HG03521 (cell line): ENCODE measurements at regions not wholly inside any gene's neighbourhood (a gene's known extent, or its start where the extent isn't known, plus 50 kb on each side); places are given as distances from the start of the nearest gene placed in this dataset.

ENCODE experiments used
- ATAC-seq: cut with Tn5 transposase; IDR thresholded peaks from one replicate; pipeline ENCODE4 v1.9.1; 2021; ENCODE audit warnings: mild to moderate bottlenecking, moderate library complexity; ENCODE audit not compliant: unreplicated experiment

DNA sequence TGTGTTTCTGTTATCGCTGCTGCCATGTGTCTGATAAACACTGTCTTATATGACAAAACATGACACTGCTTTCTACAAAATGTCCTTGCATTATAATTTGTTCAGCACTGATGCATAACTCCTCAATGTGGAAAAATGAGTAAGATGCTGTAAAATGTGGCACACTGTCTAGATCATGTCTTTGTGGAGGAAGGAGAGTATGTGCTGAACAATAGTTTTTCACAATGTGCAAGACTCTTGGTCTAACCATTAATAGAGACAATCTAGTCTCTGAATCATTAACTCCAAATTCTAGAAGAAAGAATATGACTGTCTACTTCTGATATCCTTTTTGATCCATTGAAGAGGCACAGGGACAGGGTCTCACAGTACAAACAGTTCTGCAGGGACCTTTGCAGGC is 127.9 kb upstream of the RARB start:
- no peak for ATAC-seq

DNA sequence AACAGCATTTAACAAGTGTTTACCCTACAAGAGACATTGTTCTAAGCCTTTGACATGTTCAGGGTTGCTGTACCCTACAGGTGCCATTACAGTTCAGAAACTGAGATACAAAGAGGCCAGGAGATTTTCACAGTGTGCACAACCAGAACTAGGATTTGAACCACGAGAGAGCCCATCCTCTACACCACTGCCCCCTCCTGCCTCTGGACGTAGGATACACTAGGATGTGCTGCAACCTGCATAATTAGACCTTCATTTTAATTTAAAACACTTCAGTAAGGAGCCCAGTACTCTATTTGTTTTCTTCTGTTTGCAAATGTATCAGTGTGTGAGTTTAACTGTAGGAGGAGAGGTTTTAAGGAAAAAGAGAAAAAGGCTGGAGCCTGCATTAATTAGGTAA is 123.1 kb upstream of the RARB start:
- no peak for ATAC-seq

DNA sequence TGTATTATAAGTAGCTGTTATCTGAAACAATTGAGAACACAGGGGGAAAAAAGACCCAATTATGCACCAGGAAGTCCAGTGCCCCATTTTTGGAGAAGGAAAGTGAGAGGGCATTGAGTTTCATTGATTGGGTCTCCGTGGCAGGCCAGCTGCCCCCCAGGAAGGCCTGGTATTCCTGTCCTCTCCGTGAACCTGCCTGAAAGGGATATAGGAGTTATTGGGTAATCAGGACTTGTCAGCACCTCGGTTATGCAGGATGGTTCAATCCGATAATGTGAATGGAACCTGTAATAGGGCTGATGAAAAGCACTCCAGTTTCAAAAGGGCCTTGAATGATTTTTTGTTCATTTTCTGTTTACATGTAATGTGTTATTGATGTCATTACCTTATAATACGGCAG is 122.0 kb upstream of the RARB start:
- ATAC-seq = no peak

DNA sequence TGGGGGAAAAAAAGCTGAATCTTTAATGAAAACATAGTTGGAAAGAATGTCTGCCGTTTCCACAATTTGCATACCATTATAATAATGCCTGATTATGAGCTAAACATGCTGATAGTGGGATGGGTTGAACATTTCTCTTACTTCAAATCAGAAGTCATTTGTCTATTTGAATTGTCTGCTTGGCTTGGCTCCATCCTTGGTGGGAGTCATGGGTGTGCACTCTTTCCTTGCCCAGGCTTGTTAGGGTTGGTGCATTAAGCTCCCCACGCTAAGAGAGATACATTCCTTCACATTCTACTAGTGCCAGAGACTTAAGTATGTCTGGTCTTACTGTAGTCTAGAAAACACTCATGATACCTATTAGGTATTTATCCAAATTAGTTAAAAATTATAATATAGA is 121.4 kb upstream of the RARB start:
- ATAC-seq = no peak

DNA sequence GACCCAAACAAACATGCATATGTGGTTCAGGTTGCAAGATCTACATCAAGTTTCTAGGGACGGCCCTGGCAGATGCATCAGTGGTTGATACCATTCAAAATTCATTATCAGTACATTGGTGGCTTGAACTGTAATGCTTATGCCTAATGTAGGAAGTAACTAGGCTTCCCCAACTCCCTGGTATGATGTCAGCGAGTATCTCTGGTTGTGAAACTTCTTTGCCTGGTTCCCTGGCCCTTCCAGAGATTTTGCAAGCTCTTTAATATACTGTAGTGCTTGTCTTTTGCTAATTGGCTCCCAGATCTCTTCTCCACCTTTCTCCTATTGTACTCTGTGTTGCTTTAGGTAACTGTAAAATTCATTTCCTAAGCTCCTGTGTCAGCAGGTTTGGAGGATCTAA is 114.8 kb upstream of the RARB start:
- ATAC-seq = no peak

DNA sequence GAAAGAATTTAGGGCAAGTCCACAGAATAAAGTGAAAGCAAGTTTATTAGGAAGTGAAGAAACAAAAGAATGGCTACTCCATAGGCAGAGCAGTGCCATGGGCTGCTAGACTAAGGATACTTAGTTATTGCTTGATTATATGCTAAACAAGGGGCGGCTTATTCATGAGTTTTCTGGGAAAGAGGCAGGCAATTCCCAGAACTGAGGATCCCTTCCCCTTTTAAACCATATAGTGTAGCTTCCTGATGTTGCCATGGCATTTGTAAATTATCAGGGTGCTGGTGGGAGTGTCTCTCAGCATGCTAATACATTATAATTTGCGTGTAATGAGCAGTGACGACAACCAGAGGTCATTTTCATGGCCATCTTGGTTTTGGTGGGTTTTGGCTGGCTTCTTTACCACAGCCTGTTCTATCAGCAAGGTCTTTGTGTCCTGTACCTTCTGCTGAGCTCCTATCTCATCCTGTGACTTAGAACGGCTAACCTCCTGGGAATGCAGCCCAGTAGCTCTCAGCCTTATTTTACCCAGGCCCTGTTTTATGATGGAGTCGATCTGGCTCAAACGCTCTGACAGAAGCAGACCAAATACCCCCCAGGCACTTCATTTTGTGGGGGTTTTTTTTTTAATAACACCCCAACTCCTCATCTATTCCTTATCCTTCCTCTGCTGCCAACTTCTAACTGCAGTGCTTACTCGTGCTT is 103.0 kb upstream of the RARB start:
- no peak for ATAC-seq

DNA sequence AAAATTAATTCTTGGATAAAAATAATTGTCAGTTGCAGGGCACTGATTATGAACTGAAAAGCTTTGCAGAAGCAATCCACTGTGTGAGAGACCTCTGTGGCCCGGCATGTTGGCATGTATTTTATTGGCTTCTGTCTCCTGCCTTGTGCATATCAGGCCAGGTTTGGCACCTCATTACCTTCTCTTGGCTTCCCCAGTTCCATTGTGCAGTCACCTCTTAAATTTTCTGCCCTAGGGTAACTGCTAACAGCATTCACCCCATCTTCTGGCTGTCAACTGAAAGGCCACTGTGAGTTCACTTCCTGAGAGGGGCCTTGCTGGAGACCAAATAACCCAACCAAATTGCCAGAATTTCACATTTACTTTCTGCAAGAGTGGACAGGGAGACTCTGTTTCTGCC is 92.7 kb upstream of the RARB start:
- no peak for ATAC-seq

DNA sequence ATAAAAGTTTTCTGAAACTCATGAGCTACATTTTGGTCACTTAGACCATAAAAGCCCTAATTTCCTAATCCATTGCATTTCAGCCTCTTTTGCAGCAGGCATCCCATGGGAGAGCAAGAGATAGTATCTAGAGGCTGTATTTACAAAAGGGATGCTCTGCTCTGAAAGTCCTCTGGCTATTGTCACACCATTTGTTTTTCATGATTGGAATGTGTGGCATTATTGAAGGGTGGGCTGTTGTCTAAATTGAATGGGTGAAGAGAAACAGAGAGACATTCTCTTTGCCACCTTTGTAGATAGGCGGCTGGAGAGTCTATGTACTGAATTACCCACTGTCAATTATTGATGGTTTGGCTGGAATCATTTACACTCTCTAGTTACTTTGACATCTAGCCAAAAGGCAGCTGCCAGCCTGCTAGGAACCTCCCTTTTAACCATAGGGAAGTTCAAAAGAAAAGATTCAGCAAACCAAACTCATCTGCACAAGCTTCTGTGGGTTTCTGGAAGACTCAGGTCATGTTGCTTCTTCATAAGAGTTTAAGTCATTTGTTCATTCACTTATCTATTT is 89.8 kb upstream of the RARB start:
- ATAC-seq = no peak

DNA sequence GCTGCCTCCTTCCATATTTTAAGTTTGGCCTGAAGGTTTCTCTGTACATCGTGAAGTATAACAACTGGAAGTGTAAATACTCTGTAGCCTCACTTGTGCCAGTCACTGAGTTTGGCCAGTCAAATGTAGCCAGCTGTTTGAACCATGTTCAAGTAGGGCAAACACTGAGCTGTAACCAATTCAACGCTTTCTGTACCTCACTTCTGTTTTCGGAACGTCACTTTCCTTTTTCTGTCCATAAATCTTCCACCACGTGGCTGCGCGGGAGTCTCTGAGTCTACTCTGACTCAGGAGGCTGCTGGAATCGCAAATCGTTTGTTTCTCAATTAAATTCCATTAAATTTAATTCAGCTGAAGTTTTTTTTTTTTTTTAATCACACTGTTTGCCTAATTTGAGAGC is 88.8 kb upstream of the RARB start:
- no peak for ATAC-seq

DNA sequence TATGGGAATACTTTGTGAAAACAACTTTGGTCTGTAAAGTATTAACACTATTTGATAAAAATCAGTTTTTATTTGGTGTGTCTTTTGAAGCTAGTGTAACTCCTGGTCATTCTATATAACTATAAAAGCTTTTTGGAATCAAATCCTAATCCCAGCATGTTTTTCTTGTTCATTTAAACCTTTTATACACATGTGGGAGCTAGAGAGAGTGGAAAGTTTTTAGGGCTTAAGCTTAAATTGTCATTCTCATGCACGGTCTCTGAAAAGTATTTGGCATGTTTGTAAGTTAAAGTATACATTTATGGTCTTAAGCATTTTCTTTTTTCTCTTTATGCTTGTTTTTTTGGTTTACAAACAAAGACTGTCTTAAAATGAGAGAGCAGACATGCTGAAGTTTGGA is 83.4 kb upstream of the RARB start:
- ATAC-seq = no peak

DNA sequence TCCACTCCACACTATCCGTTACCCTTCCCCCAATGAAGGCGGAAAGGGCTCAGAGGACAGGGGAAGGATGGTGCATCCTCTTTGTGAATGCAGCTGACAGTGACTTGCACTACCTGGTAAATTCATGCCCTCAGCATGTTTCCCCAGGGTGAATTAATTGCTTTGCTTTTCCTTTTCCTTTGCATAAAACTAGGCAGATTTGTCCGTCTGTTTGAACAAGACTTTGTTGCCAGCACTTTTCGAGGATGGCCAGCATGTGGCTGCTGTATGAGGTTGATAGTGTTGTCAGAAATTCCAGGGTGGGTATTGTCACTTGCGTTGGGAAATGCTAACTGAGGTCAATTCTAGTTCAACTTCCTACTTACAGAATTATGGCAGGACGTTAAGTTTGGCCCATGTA is 79.0 kb upstream of the RARB start:
- no peak for ATAC-seq

DNA sequence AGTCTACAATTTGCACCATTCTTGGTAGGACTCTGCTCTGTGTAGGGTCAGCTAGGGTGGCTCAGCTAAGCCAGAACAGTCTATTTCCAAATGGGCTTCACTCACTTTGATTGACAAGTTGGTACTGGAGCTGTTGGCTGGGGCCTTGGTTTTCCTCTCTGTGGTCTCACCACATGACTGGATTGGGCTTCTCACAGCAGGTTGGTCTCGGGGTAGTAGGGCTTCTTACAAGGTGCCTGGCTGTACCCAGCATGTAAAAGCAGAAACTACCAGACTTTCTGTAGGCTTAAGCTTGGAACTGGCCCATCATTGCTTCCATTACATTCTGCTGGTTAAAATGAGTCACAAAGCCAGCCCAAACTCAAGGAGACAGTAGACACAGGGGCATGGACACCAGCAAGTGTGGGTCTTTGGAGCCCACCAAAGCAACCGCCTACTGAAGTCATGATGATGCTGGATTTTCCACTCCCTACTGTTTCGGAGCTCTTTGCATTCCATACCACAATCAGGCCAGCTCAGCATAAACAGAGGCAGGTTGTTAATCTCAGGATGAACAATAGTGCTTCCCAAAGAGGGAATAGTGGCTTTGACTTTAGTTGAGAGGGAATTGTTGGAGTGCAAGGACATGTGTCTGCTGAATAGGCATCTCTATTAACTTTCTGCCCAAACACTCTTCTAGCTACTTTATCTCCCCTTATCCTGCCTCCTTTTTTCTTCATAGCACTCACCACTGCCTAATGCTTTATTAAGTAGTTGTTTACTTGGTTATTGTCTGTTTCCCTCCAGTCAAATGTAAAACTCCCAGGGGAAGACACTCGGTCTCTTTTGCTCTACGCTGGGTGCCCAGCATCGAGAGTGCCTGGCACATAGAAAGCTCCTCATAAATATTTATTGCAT is 78.0 kb upstream of the RARB start:
- ATAC-seq = no peak

DNA sequence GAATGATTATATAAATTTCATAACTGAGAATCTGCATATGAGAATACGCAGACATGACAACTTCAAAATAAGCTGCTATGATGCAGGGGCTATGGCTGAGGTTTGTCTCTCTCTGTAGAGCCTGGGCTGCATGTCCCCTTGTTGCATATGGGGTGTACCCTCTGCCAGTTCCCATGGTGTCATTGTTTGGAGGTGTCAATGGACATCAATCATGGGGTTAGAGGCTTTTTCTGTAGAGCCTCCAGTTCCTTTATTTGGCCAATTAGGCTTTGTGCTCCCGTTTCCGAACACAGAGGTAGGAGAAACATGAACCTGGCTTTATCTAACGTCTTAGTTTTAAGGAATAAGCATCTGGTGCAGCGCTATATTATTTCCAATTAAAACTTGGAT is 77.3 kb upstream of the RARB start:
- no peak for ATAC-seq

DNA sequence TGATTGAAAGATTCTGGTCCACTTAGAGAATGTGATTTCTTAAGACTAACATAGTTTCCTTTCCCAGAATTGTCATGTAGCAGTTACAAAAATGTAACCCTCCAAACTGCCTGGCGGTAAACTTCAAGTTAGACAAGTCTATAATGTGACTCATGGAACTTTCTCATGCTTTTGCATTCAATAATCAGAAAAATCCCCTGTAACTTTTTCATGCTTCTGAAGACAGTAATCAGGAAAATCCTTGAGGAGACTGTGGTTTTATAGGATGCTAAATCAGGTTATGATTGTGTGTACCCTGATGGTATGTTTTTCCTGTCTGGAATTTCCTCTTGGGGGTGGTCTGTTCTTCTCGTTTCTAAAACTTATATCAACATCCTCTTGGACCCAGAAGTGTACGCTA is 74.0 kb upstream of the RARB start:
- ATAC-seq = no peak

DNA sequence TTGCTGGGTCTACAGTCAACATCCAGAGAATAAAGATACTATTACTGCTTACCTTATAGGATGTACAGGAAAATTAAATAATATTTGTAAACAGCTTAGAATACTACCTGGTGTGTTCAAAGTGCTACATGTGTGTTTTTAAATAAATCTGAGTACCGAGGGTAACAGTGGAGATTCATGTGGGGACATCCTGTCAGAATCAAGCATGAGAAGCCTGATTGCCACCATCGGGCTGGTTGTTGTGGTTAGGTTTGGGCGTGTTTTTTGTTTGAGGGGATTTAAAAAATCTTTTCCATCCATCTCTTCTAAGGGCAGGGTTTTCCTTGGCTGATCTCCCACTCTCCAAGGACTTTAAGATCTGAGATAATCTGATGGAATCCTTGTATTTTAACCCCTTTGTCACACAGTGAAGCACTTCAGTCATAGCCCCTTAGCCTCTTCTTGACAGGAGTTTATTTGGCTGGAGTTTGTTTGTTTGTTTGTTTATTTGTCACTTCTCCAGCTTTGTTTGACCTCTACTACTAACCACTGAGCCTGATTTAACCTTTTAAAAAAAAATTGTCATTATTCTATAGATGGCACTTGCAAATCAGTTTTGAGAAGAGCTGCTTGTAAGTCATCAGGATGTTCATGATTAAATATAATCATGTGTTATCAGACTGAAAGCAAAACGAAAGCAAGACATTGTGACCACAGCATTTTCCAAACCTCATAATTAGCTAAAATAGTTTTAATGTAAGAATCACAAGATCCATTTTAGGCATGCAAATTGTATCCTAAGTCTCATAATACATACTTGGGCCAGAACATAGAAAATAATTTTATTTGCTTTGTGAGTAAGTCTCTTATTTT is 72.8 kb upstream of the RARB start:
- no peak for ATAC-seq

DNA sequence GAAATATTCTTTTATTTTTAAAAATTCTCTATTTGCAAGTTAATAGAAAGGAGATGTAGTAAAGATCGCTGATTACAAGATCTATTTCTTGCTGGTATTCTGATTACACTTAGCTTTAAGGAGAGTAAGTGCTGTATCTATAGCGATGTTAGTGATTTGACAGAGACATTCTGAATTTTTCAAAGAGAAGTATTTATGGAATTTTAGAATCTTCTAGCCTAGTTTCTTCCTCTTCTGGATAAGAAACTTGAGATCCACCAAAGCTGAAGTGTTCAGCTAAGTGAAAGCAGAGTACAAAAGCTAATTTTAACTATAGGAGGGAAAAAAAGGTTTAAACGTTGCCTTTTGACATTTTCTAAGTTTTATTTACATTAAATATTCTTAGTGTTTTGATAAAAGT is 72.1 kb upstream of the RARB start:
- ATAC-seq = no peak

DNA sequence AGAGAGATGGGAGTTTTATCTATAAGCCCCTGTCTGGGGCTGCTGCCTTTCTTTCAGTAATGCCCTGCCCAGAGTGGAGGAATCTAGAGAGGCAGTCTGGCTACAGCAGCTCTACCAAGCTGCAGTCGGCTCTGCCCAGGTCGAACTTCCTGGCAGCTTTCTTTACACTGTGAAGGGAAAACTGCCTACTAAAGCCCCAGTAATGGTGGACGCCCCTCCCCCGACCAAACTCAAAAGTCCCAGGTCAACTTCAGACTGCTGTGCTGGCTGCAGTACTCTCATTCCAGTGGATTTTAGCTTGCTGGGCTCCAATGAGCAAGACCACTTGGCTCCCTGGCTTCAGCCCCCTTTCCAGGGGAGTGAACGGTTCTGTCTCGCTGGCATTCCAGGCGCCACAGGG is 65.9 kb upstream of the RARB start:
- no peak for ATAC-seq

DNA sequence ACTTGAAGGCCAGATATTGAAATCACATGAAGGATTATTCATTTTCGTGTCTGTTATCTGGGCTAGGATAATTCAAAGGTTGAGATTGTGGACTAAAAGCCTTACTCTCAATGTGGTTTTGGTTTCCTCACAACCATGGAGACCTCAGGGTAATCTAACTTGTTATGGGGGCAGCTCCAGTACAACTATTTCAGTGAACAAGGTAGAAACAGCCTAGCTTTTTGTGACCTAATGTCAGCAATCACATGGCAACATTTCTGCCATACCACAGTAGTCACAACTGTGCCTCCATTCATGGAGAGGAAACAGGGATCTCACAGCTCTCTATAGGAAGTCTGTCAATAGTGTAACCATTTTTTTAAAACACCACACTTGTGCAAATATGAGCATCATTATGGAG is 62.4 kb upstream of the RARB start:
- no peak for ATAC-seq

DNA sequence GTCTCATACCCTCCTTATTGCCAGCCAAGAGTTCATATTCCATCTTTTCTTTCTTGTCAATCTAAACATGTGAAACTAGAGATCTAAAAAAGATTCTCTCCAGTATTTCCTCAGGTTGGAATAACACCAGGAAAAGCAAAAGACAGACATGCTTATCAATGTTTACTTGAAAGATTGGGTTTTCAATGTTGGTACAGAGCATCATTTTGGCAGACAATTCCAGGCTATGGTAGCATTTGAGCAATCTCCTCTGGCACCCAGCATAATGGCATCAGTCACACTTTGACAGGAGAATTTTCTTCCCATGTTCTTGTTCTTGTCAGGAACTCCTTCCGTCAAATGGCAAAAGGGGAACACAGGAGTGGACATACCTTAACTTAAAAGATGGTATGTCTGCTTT is 61.0 kb upstream of the RARB start:
- ATAC-seq = no peak

DNA sequence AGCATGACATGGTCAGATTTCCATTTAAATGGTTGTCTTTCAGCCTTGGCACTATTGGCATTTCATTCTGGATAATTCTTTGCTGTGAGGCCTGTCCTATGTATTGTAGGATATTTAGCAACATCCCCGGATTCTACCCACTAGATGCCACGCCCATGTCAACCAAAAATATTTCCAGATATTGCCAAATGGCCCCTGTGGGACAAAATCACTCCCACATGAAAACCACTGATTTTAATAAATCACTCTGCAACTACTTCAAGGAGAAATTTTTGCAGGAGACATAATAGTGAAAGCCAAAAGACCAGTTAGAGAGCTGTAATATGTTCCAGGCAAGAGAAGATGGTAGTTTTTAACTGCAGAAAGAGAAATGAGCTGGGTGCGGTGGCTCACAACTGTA is 55.9 kb upstream of the RARB start:
- ATAC-seq = no peak

DNA sequence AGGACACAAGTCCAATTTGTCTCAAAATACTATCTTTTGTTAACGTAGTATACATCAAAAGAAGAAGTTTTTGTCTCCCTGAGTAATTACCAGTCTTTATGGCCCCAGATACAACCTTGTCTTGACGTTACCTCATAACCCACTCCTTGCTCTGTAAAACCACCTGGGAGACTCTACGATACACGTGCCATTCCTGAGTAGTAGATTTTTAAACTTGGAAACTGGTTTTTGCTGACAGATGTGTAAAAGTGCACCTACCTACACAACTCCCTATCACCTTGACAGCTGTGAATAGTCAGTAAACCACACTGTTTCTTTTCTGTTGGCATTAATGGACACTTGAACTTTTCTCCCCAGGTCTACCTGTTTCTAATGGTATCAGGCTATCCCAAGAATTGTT is 51.7 kb upstream of the RARB start:
- no peak for ATAC-seq
